Stimulated activated CD4-positive, alpha-beta T cell treated with anti-CD3 and anti-CD28 coated beads, Interleukin-15, amount 100 ng/mL, for 1 hour (primary cell): ENCODE measurements at regions not wholly inside any gene's neighbourhood (a gene's known extent, or its start where the extent isn't known, plus 50 kb on each side); places are given as distances from the start of the nearest gene placed in this dataset.
"Not testable (repeated sequence)": the region's sequence is repeated elsewhere in the genome, so short reads cannot be mapped to it uniquely, and the experiment has no call there.

ENCODE experiments used
- DNase-seq, 2 donors: peaks; one replicate each; pipeline ENCODE4 v3.0.0-alpha.2; 2020; ENCODE audit warnings: low read depth in 1 of 2, low spot score in 1 of 2

GRCh38 chr13:109941221-109941620 is 154.8 kb upstream of the IRS2 start:
- no peak for DNase-seq

- no peak for DNase-seq
These were observed 154.3 kb upstream of the IRS2 start for GRCh38 chr13:109940637-109941036.

GRCh38 chr13:109939838-109940237 is 153.5 kb upstream of the IRS2 start:
- DNase-seq = no peak

- no peak for DNase-seq
These were observed 152.8 kb upstream of the IRS2 start for GRCh38 chr13:109939180-109939579.

GRCh38 chr13:109938255-109938936 is 152.0 kb upstream of the IRS2 start:
- DNase-seq = no peak

GRCh38 chr13:109934520-109934919 is 148.1 kb upstream of the IRS2 start:
- not testable (repeated sequence) for DNase-seq

GRCh38 chr13:109933476-109933875 is 147.1 kb upstream of the IRS2 start:
- DNase-seq = no peak

- no peak for DNase-seq
These were observed 138.0 kb upstream of the IRS2 start for GRCh38 chr13:109924376-109924775.

- DNase-seq = no peak
These were observed 136.1 kb upstream of the IRS2 start for GRCh38 chr13:109922518-109922917.

GRCh38 chr13:109919715-109920375 is 133.5 kb upstream of the IRS2 start:
- DNase-seq = no peak

GRCh38 chr13:109918179-109918711 is 131.9 kb upstream of the IRS2 start:
- no peak for DNase-seq

- no peak for DNase-seq
These were observed 131.0 kb upstream of the IRS2 start for GRCh38 chr13:109917422-109917821.

- DNase-seq = no peak
These were observed 127.6 kb upstream of the IRS2 start for GRCh38 chr13:109913936-109914510.

- DNase-seq = no peak
These were observed 126.8 kb upstream of the IRS2 start for GRCh38 chr13:109913186-109913585.

- no peak for DNase-seq
These were observed 123.8 kb upstream of the IRS2 start for GRCh38 chr13:109910194-109910593.

- no peak for DNase-seq
These were observed 120.6 kb upstream of the IRS2 start for GRCh38 chr13:109906976-109907375.

GRCh38 chr13:109904218-109904617 is 117.8 kb upstream of the IRS2 start:
- no peak for DNase-seq

- no peak for DNase-seq
These were observed 114.4 kb upstream of the IRS2 start for GRCh38 chr13:109900741-109901140.

- no peak for DNase-seq
These were observed 113.9 kb upstream of the IRS2 start for GRCh38 chr13:109900320-109900719.

- no peak for DNase-seq
These were observed 113.4 kb upstream of the IRS2 start for GRCh38 chr13:109899748-109900147.

GRCh38 chr13:109899316-109899715 is 112.9 kb upstream of the IRS2 start:
- DNase-seq = no peak

GRCh38 chr13:109897988-109898624 is 111.7 kb upstream of the IRS2 start:
- DNase-seq = no peak
